Neural cell (in vitro differentiated cells): ENCODE measurements at regions not wholly inside any gene's neighbourhood (a gene's known extent, or its start where the extent isn't known, plus 50 kb on each side); places are given as distances from the start of the nearest gene placed in this dataset.

Source experiments
- EP300 ChIP-seq: fragments of 450-650 bp; conservative IDR thresholded peaks from 2 replicates; pipeline ENCODE4 v1.6.1; 2014; ENCODE audit warnings: antibody characterized with exemption, mild to moderate bottlenecking, moderate library complexity; ENCODE audit not compliant: poor library complexity, severe bottlenecking
- EZH2 ChIP-seq: fragments of 200-600, 300-800 bp; shearing (Covaris generic), sonication (generic); IDR thresholded peaks from 2 replicates; pipeline ENCODE4 v1.6.1; 2014; ENCODE audit warnings: antibody characterized with exemption, low read length, borderline replicate concordance, mild to moderate bottlenecking; ENCODE audit not compliant: insufficient read depth, poor library complexity, severe bottlenecking
- MXI1 ChIP-seq: fragments of 450-650 bp; conservative IDR thresholded peaks from 2 replicates; pipeline ENCODE4 v1.6.1; 2014; ENCODE audit warnings: antibody characterized with exemption, mild to moderate bottlenecking; ENCODE audit not compliant: poor library complexity, severe bottlenecking
- POLR2AphosphoS5 ChIP-seq: IDR thresholded peaks from 2 replicates; pipeline ENCODE4 v1.6.1; 2012
- RAD21 ChIP-seq: fragments of 450-650 bp; conservative IDR thresholded peaks from 2 replicates; pipeline ENCODE4 v1.6.1; 2014; ENCODE audit warnings: antibody characterized with exemption, mild to moderate bottlenecking, moderate library complexity
- SMC3 ChIP-seq: fragments of 450-650 bp; conservative IDR thresholded peaks from 2 replicates; pipeline ENCODE4 v1.6.1; 2014; ENCODE audit warnings: antibody characterized with exemption, mild to moderate bottlenecking, moderate library complexity; ENCODE audit not compliant: poor library complexity
- TAF1 ChIP-seq: IDR thresholded peaks from 2 replicates; pipeline ENCODE4 v1.6.1; 2012; ENCODE audit warnings: low read depth
- TF ChIP-seq, protein P1 (sequence below): fragments of 450-650 bp; IDR thresholded peaks from 2 replicates; pipeline ENCODE4 v1.5.1; 2014; ENCODE audit warnings: antibody characterized with exemption, mild to moderate bottlenecking, moderate library complexity; ENCODE audit not compliant: poor library complexity, severe bottlenecking
- TF ChIP-seq, protein P2 (sequence below): IDR thresholded peaks from 2 replicates; pipeline ENCODE4 v1.6.1; 2012; ENCODE audit warnings: borderline replicate concordance

DNA sequence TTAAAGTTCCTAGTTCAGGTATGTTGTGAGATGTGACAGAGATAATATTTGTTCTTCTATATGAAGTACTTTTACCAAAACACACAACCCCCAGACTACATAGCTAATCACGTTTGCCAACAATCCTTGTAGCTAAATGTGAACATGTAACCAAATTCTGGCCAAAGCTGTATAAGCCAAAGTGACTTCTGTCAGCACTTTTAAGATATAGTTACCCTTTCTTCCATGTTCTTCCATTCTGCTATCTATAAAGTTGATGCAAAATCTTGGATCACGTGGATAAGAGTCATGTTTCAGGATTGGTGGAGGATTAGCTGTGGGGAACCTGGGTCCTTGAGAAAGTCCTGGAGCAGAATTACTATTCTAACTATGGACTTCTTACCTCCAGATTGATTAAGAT lies 1366.6 kb downstream of the FSCB start:
- no peak for TF ChIP-seq EP300
- TF ChIP-seq, protein P1, sequence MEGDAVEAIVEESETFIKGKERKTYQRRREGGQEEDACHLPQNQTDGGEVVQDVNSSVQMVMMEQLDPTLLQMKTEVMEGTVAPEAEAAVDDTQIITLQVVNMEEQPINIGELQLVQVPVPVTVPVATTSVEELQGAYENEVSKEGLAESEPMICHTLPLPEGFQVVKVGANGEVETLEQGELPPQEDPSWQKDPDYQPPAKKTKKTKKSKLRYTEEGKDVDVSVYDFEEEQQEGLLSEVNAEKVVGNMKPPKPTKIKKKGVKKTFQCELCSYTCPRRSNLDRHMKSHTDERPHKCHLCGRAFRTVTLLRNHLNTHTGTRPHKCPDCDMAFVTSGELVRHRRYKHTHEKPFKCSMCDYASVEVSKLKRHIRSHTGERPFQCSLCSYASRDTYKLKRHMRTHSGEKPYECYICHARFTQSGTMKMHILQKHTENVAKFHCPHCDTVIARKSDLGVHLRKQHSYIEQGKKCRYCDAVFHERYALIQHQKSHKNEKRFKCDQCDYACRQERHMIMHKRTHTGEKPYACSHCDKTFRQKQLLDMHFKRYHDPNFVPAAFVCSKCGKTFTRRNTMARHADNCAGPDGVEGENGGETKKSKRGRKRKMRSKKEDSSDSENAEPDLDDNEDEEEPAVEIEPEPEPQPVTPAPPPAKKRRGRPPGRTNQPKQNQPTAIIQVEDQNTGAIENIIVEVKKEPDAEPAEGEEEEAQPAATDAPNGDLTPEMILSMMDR: no peak
- no peak for TF ChIP-seq TAF1
- TF ChIP-seq MXI1: no peak
- TF ChIP-seq EZH2: no peak
- TF ChIP-seq POLR2AphosphoS5: no peak
- no peak for TF ChIP-seq SMC3
- TF ChIP-seq, protein P2, sequence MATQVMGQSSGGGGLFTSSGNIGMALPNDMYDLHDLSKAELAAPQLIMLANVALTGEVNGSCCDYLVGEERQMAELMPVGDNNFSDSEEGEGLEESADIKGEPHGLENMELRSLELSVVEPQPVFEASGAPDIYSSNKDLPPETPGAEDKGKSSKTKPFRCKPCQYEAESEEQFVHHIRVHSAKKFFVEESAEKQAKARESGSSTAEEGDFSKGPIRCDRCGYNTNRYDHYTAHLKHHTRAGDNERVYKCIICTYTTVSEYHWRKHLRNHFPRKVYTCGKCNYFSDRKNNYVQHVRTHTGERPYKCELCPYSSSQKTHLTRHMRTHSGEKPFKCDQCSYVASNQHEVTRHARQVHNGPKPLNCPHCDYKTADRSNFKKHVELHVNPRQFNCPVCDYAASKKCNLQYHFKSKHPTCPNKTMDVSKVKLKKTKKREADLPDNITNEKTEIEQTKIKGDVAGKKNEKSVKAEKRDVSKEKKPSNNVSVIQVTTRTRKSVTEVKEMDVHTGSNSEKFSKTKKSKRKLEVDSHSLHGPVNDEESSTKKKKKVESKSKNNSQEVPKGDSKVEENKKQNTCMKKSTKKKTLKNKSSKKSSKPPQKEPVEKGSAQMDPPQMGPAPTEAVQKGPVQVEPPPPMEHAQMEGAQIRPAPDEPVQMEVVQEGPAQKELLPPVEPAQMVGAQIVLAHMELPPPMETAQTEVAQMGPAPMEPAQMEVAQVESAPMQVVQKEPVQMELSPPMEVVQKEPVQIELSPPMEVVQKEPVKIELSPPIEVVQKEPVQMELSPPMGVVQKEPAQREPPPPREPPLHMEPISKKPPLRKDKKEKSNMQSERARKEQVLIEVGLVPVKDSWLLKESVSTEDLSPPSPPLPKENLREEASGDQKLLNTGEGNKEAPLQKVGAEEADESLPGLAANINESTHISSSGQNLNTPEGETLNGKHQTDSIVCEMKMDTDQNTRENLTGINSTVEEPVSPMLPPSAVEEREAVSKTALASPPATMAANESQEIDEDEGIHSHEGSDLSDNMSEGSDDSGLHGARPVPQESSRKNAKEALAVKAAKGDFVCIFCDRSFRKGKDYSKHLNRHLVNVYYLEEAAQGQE: no peak
- no peak for TF ChIP-seq RAD21
